ENCODE measurements at regions not wholly inside any gene's neighbourhood (a gene's known extent, or its start where the extent isn't known, plus 50 kb on each side); places are given as distances from the start of the nearest gene placed in this dataset.
A peak's percentile ranks its signal among the peaks of the same experiment; 100 is the strongest.
"Not testable (repeated sequence)": the region's sequence is repeated elsewhere in the genome, so short reads cannot be mapped to it uniquely, and the experiment has no call there.

DNA sequence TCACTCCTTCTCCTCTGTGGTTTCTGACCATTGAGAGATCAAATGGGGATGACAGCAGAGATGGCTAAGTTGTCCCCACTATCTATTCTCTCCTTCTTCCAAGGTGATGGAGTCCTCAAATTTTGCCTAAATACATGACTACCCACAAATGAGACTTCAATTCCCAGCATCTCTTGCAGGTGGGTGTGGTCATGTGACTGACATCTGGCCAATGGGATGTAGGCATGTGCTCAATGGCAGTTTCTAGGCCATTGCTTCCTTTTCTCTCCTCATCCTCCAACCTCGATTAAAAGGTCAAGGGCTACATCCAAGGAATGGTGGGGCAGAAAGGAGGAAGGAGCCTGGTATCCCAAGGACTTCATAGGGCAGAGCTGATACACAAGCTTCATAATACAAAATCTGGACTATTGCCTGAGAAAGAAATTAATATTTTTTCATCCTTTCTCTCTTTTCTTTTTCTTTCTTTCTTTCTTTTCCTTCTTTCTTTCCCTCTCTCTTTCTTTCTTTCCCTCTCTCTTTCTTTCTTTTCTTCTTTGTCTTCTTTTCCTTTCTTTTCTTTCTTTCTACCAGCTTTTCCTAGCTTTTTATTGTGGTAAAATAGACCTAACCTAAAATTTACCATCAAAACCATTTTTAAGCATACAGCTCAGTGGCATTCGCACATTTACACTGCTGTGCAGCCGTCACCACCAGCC, 100.9 kb upstream of the PRB2 start:
- H3K27ac Mint-ChIP-seq: no peak overlapping the region
- no peak overlapping the region for H3K4me3 Mint-ChIP-seq
- Histone ChIP-seq H3K9me3 (ENCODE audit: low read length) (no peaks in the 10 kb centered on the region), H3K4me3 (ENCODE audit: low read length) (no peak overlapping the region), H3K36me3 (ENCODE audit: insufficient read depth, low read length) (no peaks in the 10 kb centered on the region), H3K27me3 (ENCODE audit: insufficient read depth, low read length, poor library complexity, severe bottlenecking) (no peaks in the 10 kb centered on the region), H3K27ac (ENCODE audit: low read depth, low read length) (no peak overlapping the region), H3K4me1 (ENCODE audit: insufficient read depth, low read length) (no peaks in the 10 kb centered on the region)
- CTCF ChIA-PET: no interaction called here
- POLR2A ChIA-PET: no interaction called here
- no peak for DNase-seq
- H3K4me1 Mint-ChIP-seq: peaks cover 0 to 7% (median 7%) of the 10 kb centered on the region in 3 donors
- H3K9me3 Mint-ChIP-seq: peaks cover 0 to 7% (median 2%) of the 10 kb centered on the region in 5 donors
- H3K36me3 Mint-ChIP-seq: peaks cover 0 to 2% (median 0%) of the 10 kb centered on the region in 3 donors
- peaks cover 23 to 71% of the 10 kb centered on the region in 2 donors for H3K27me3 Mint-ChIP-seq

- no peaks in the 10 kb centered on the region for H3K36me3 ChIP-seq (ENCODE audit: insufficient read depth, low read length)
- Mint-ChIP-seq H3K4me3 (no peak overlapping the region), H3K27me3 (peaks cover 28 to 71% of the 10 kb centered on the region in 2 donors), H3K4me1 (peaks cover 0 to 7% (median 7%) of the 10 kb centered on the region in 3 donors), H3K9me3 (peaks cover 2 to 8% (median 4%) of the 10 kb centered on the region in 5 donors), H3K27ac (no peak overlapping the region), H3K36me3 (peaks cover 0 to 2% (median 0%) of the 10 kb centered on the region in 3 donors)
- H3K4me1 ChIP-seq (ENCODE audit: insufficient read depth, low read length): no peaks in the 10 kb centered on the region
- ChIA-PET POLR2A (no interaction called here), CTCF (no interaction called here)
- no peak overlapping the region for H3K27ac ChIP-seq (ENCODE audit: low read depth, low read length)
- no peak overlapping the region for H3K4me3 ChIP-seq (ENCODE audit: low read length)
- no peaks in the 10 kb centered on the region for H3K9me3 ChIP-seq (ENCODE audit: low read length)
- no peak for DNase-seq
- no peaks in the 10 kb centered on the region for H3K27me3 ChIP-seq (ENCODE audit: insufficient read depth, low read length, poor library complexity, severe bottlenecking)
Measured at GRCh38 chr12:11497438-11497837, 102.1 kb upstream of the PRB2 start.

DNA sequence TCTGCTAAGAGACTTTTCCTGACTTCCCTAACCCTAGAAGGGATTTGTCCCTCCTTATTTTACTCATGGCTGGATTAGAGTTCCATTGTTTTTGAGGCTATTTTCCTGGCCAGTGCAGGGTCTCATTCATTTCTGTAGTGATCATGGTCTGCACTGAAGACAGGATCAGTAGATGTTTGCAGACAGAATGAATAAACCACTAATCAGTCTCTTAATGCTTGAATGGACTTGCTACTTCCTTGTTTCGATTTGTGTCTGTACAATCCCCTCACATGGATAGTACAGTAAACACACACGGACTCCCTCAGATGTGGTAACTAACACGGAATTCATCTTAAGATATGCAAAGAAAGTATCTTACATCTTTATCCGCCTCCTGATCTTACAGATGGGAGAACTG, 102.6 kb upstream of the PRB2 start:
- H3K9me3 ChIP-seq (ENCODE audit: low read length): no peaks in the 10 kb centered on the region
- Mint-ChIP-seq H3K36me3 (peaks cover 0 to 2% (median 0%) of the 10 kb centered on the region in 3 donors), H3K9me3 (peaks cover 2 to 8% (median 4%) of the 10 kb centered on the region in 5 donors), H3K4me3 (no peak overlapping the region), H3K4me1 (peaks cover 0 to 7% (median 7%) of the 10 kb centered on the region in 3 donors), H3K27ac (no peak overlapping the region), H3K27me3 (peaks cover 29 to 71% of the 10 kb centered on the region in 2 donors)
- H3K4me3 ChIP-seq (ENCODE audit: low read length): no peak overlapping the region
- ChIA-PET POLR2A (no interaction called here), CTCF (no interaction called here)
- DNase-seq: no peak
- no peaks in the 10 kb centered on the region for H3K36me3 ChIP-seq (ENCODE audit: insufficient read depth, low read length)
- no peak overlapping the region for H3K27ac ChIP-seq (ENCODE audit: low read depth, low read length)
- no peaks in the 10 kb centered on the region for H3K4me1 ChIP-seq (ENCODE audit: insufficient read depth, low read length)
- H3K27me3 ChIP-seq (ENCODE audit: insufficient read depth, low read length, poor library complexity, severe bottlenecking): no peaks in the 10 kb centered on the region

- CTCF ChIA-PET; H3K27ac ChIP-seq (ENCODE audit: low read depth, low read length); H3K27me3 ChIP-seq (ENCODE audit: insufficient read depth, low read length, poor library complexity, severe bottlenecking); H3K36me3 Mint-ChIP-seq; H3K27ac Mint-ChIP-seq; H3K4me3 Mint-ChIP-seq; DNase-seq; H3K4me1 Mint-ChIP-seq; H3K36me3 ChIP-seq (ENCODE audit: insufficient read depth, low read length); H3K9me3 ChIP-seq (ENCODE audit: low read length); H3K9me3 Mint-ChIP-seq; H3K4me1 ChIP-seq (ENCODE audit: insufficient read depth, low read length); H3K4me3 ChIP-seq (ENCODE audit: low read length); POLR2A ChIA-PET: not testable (repeated sequence)
- peaks cover 28 to 72% of the 10 kb centered on the region in 2 donors for H3K27me3 Mint-ChIP-seq
Measured at GRCh38 chr12:11498574-11498973, 103.2 kb upstream of the PRB2 start.

DNA sequence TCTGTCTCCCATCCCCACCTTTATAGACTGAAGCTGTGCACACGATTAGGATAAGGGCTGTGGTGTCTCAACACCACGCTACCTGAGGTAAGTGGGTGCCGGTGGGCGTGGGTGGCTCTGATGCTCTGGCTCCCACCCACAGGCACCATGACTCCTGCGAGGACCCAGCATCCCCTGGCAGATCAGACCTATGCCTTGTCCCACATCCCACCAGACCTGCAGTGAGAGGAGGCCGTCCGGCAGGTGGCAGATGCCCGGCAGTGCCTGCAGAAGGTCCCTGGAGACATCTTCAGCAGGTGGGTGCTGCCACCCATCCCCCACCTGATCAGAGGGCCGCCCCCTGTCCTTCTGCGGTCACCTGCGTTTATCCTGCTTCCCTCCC, 104.4 kb upstream of the PRB2 start:
- ChIA-PET POLR2A (no interaction called here), CTCF (interaction anchor here (1.6 kb wide), 1 partner anchor 728 kb away, joined by 5 read pairs; no protein-coding TSS in a partner anchor)
- Mint-ChIP-seq H3K27me3 (peaks cover 25 to 73% of the 10 kb centered on the region in 2 donors), H3K4me3 (no peak overlapping the region), H3K36me3 (no peaks in the 10 kb centered on the region), H3K9me3 (peaks cover 2 to 8% (median 4%) of the 10 kb centered on the region in 5 donors), H3K4me1 (peaks cover 0 to 7% (median 7%) of the 10 kb centered on the region in 3 donors), H3K27ac (no peak overlapping the region)
- Histone ChIP-seq H3K27ac (ENCODE audit: low read depth, low read length) (no peak overlapping the region), H3K27me3 (ENCODE audit: insufficient read depth, low read length, poor library complexity, severe bottlenecking) (no peaks in the 10 kb centered on the region), H3K4me1 (ENCODE audit: insufficient read depth, low read length) (no peaks in the 10 kb centered on the region), H3K4me3 (ENCODE audit: low read length) (no peak overlapping the region), H3K9me3 (ENCODE audit: low read length) (no peaks in the 10 kb centered on the region), H3K36me3 (ENCODE audit: insufficient read depth, low read length) (no peaks in the 10 kb centered on the region)
- DNase-seq: no peak

GRCh38 chr12:11500188-11500860, 105.0 kb upstream of the PRB2 start:
- H3K4me3 Mint-ChIP-seq: no peak overlapping the region
- H3K4me1 ChIP-seq (ENCODE audit: insufficient read depth, low read length): no peaks in the 10 kb centered on the region
- H3K9me3 Mint-ChIP-seq: peaks cover 2 to 8% (median 4%) of the 10 kb centered on the region in 5 donors
- H3K27ac Mint-ChIP-seq: no peak overlapping the region
- POLR2A ChIA-PET: no interaction called here
- H3K9me3 ChIP-seq (ENCODE audit: low read length): no peaks in the 10 kb centered on the region
- H3K27ac ChIP-seq (ENCODE audit: low read depth, low read length): no peak overlapping the region
- peak; percentile 65 to 78 (median 67) for DNase-seq
- H3K27me3 ChIP-seq (ENCODE audit: insufficient read depth, low read length, poor library complexity, severe bottlenecking): no peaks in the 10 kb centered on the region
- no peaks in the 10 kb centered on the region for H3K36me3 Mint-ChIP-seq
- H3K4me1 Mint-ChIP-seq: peaks cover 0 to 7% (median 7%) of the 10 kb centered on the region in 3 donors
- peaks cover 25 to 72% of the 10 kb centered on the region in 2 donors for H3K27me3 Mint-ChIP-seq
- CTCF ChIA-PET: interaction anchor here (1.2 to 1.6 kb wide), 2 partner anchors 14 to 729 kb away, joined by 5 to 7 read pairs; no protein-coding TSS in a partner anchor
- H3K36me3 ChIP-seq (ENCODE audit: insufficient read depth, low read length): no peaks in the 10 kb centered on the region
- H3K4me3 ChIP-seq (ENCODE audit: low read length): no peak overlapping the region

GRCh38 chr12:11500861-11501230, 105.5 kb upstream of the PRB2 start:
- Mint-ChIP-seq H3K9me3 (peaks cover 2 to 8% (median 4%) of the 10 kb centered on the region in 5 donors), H3K27ac (peak overlapping the region in 2 of 8 donors; percentile 79 to 85), H3K4me3 (peak overlapping the region in 1 of 7 donors; percentile 27), H3K4me1 (peaks cover 0 to 7% (median 7%) of the 10 kb centered on the region in 3 donors), H3K36me3 (no peaks in the 10 kb centered on the region), H3K27me3 (peaks cover 25 to 67% of the 10 kb centered on the region in 2 donors)
- H3K4me3 ChIP-seq (ENCODE audit: low read length): no peak overlapping the region
- H3K27me3 ChIP-seq (ENCODE audit: insufficient read depth, low read length, poor library complexity, severe bottlenecking): no peaks in the 10 kb centered on the region
- no peak for DNase-seq
- CTCF ChIA-PET: interaction anchor here (1.2 to 1.6 kb wide), 2 partner anchors 14 to 729 kb away, joined by 5 to 7 read pairs; no protein-coding TSS in a partner anchor
- no peaks in the 10 kb centered on the region for H3K9me3 ChIP-seq (ENCODE audit: low read length)
- H3K27ac ChIP-seq (ENCODE audit: low read depth, low read length): no peak overlapping the region
- H3K4me1 ChIP-seq (ENCODE audit: insufficient read depth, low read length): no peaks in the 10 kb centered on the region
- POLR2A ChIA-PET: no interaction called here
- no peaks in the 10 kb centered on the region for H3K36me3 ChIP-seq (ENCODE audit: insufficient read depth, low read length)

GRCh38 chr12:11508699-11509098, 113.3 kb upstream of the PRB2 start:
- ChIA-PET POLR2A (no interaction called here), CTCF (no interaction called here)
- peaks cover 4 to 15% of the 10 kb centered on the region in 2 donors for H3K27me3 Mint-ChIP-seq
- H3K36me3 ChIP-seq (ENCODE audit: insufficient read depth, low read length): no peaks in the 10 kb centered on the region
- H3K9me3 ChIP-seq (ENCODE audit: low read length): no peaks in the 10 kb centered on the region
- no peaks in the 10 kb centered on the region for H3K4me1 ChIP-seq (ENCODE audit: insufficient read depth, low read length)
- H3K4me3 Mint-ChIP-seq: no peak overlapping the region
- no peak overlapping the region for H3K27ac ChIP-seq (ENCODE audit: low read depth, low read length)
- H3K9me3 Mint-ChIP-seq: no peaks in the 10 kb centered on the region
- no peaks in the 10 kb centered on the region for H3K27me3 ChIP-seq (ENCODE audit: insufficient read depth, low read length, poor library complexity, severe bottlenecking)
- H3K27ac Mint-ChIP-seq: no peak overlapping the region
- no peak overlapping the region for H3K4me3 ChIP-seq (ENCODE audit: low read length)
- peaks cover 0 to 2% (median 0%) of the 10 kb centered on the region in 3 donors for H3K36me3 Mint-ChIP-seq
- peaks cover 0 to 5% (median 4%) of the 10 kb centered on the region in 3 donors for H3K4me1 Mint-ChIP-seq
- no peak for DNase-seq
